Neutrophil (primary cell): ENCODE measurements at regions not wholly inside any gene's neighbourhood (a gene's known extent, or its start where the extent isn't known, plus 50 kb on each side); places are given as distances from the start of the nearest gene placed in this dataset.

Experiments
- H3K27ac ChIP-seq: fragments of 200-600 bp; sonication (generic); 2 replicates; pipeline ENCODE4 v1.5.1; 2016; ENCODE audit warnings: mild to moderate bottlenecking, moderate library complexity
- H3K27me3 ChIP-seq: fragments of 200-600 bp; sonication (generic); 2 replicates; pipeline ENCODE4 v1.6.0; 2016; ENCODE audit warnings: mild to moderate bottlenecking
- H3K36me3 ChIP-seq: fragments of 200-600 bp; sonication (generic); 2 replicates; pipeline ENCODE4 v1.5.1; 2017
- H3K4me1 ChIP-seq, 2 experiments: fragments of 200-600 bp in 1 of 2; sonication (generic) in 1 of 2; 1 replicate in 1 of 2; 2 replicates in 1 of 2; pipeline versions ENCODE4 v1.5.1 to v1.6.1; 2013 to 2016; ENCODE audit warnings: low read depth in 1 of 2, low read length in 1 of 2, mild to moderate bottlenecking in 1 of 2, moderate library complexity in 1 of 2; ENCODE audit not compliant: control insufficient read depth in 1 of 2, insufficient read depth in 1 of 2
- H3K4me3 ChIP-seq, 2 experiments: fragments of 200-600 bp in 1 of 2; sonication (generic) in 1 of 2; 1 replicate in 1 of 2; 2 replicates in 1 of 2; pipeline ENCODE4 v1.5.1; 2013 to 2016; ENCODE audit warnings: low read depth in 1 of 2, low read length in 1 of 2, mild to moderate bottlenecking in 1 of 2, moderate library complexity in 1 of 2
- H3K9me3 ChIP-seq: fragments of 200-600 bp; sonication (generic); 2 replicates; pipeline ENCODE4 v1.5.1; 2016
- TF ChIP-seq, protein P1 (sequence below): fragments of 200-600 bp; sonication (generic); IDR thresholded peaks from 2 replicates; pipeline ENCODE4 v1.5.1; 2016; ENCODE audit warnings: antibody characterized with exemption

DNA sequence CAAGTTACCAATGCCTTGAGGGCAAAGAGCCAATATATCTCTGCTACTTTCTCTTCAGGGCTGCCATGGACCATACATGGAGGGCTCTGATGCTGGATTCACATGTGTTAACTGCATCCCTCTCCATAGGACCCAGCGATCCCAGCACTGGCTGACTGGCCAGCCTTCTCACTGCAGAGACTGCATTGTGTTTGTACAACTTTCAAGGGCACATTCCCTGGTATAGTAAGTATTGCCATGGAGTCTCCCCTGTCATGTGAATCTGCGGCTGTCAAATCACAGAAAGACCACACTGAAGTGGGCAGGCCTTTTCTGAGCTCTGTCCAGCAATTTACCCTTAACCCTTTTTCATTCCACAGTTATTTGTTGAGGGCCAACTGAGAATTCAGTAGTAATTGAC lies 449.8 kb downstream of the OMA1 start:
- TF ChIP-seq, protein P1, sequence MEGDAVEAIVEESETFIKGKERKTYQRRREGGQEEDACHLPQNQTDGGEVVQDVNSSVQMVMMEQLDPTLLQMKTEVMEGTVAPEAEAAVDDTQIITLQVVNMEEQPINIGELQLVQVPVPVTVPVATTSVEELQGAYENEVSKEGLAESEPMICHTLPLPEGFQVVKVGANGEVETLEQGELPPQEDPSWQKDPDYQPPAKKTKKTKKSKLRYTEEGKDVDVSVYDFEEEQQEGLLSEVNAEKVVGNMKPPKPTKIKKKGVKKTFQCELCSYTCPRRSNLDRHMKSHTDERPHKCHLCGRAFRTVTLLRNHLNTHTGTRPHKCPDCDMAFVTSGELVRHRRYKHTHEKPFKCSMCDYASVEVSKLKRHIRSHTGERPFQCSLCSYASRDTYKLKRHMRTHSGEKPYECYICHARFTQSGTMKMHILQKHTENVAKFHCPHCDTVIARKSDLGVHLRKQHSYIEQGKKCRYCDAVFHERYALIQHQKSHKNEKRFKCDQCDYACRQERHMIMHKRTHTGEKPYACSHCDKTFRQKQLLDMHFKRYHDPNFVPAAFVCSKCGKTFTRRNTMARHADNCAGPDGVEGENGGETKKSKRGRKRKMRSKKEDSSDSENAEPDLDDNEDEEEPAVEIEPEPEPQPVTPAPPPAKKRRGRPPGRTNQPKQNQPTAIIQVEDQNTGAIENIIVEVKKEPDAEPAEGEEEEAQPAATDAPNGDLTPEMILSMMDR, result no peak
- no peaks in the 10 kb centered on the region for H3K36me3 ChIP-seq
- H3K27me3 ChIP-seq, result no peaks in the 10 kb centered on the region
- no peaks in the 10 kb centered on the region for H3K4me1 ChIP-seq
- H3K9me3 ChIP-seq, result no peaks in the 10 kb centered on the region
- no peak overlapping the region for H3K27ac ChIP-seq
- H3K4me3 ChIP-seq, result no peak overlapping the region

DNA sequence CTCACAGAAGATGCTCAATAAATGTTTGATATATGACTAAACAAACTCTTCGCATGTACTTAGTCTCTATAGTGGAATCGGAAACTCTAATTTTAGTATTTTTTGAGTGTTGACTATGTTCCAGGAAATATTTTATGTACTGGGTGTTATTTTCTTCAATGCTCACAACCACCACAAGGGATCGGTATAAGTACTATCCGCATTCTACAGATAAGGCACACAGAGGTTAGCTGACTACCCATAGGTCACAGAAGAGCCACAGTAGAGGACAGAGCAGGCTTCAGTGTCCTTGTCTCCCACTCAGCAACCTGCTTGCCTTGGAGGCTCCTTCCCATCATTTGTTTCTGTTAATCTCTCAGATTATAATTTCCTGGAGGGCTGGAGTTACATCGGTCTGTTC lies 451.3 kb downstream of the OMA1 start:
- Histone ChIP-seq H3K36me3 (no peaks in the 10 kb centered on the region), H3K4me3 (no peak overlapping the region), H3K27ac (no peak overlapping the region), H3K9me3 (no peaks in the 10 kb centered on the region), H3K4me1 (no peaks in the 10 kb centered on the region), H3K27me3 (no peaks in the 10 kb centered on the region)
- TF ChIP-seq, protein P1, result no peak

DNA sequence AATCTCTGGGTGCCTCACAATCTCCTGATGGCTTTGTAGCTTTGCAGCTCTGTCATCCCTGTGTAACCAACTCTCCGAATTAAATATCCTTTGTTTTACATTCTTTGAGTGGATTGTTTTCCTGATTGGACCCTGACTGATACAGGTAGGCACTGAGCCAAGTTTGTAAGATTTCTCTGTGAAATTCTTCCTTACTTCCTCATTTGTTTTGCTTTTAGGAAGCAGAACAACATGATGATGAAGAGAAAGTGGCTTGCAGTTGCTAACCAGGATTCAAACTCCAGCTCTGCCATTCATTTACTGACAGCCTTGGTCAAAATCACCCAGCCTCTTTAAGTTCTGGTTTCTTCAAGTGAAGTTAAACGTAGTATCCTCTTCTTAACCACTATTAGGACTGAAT lies 452.3 kb downstream of the OMA1 start:
- Histone ChIP-seq H3K4me1 (no peaks in the 10 kb centered on the region), H3K9me3 (no peaks in the 10 kb centered on the region), H3K27ac (no peak overlapping the region), H3K4me3 (no peak overlapping the region), H3K27me3 (no peaks in the 10 kb centered on the region), H3K36me3 (no peaks in the 10 kb centered on the region)
- TF ChIP-seq, protein P1, result no peak

DNA sequence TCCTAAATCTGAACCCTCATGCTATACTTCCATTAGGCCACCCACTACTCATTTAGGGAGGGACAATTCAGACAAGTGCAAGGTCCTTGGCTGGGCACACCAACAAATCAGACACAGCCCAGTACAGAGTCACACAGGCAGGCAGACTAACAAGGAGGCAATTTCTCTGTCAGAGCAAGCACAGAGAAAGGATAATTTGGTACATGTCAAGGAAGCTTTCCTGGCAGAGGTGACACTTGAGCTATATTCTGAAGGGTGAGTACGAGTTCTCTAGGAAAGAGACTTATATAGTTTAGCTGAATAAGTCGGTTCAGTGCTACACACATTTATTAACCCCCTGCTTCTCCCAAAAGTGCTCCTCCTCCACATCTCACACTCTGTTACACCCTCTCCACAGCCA lies 455.9 kb downstream of the OMA1 start:
- Histone ChIP-seq H3K4me1 (no peaks in the 10 kb centered on the region), H3K4me3 (no peak overlapping the region), H3K36me3 (no peaks in the 10 kb centered on the region), H3K27me3 (no peaks in the 10 kb centered on the region), H3K27ac (no peak overlapping the region), H3K9me3 (no peaks in the 10 kb centered on the region)
- TF ChIP-seq, protein P1, result no peak

DNA sequence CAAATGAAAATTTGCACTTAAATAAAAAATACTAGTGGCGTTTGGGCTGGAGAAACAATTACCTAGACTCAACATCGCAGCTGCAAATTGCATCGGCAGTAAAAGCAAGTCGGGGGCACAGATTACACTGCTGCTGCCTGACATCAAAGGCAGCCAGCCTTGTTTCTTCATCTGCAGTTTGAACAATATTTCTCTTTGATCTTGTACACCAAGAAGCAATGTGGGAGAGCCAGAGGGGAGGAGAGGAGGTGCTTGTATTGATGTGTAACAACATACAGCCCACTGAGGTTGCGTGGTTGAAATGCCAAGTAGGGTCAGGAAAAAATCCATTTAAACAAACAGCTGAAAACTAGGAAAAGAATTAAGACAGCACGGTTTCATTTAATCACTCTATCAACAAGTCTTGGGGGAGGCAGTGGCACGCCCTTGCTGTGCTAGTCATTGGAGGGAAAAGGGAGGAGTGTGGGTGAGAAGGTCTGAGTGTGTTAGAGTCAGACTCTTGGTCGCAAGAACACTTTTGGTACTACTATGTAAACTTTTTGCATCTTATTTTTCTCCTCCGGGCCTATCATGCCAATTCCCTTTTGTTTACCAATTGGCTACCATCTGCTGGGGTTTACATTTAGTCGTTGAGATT lies 456.5 kb downstream of the OMA1 start:
- no peak overlapping the region for H3K27ac ChIP-seq
- no peaks in the 10 kb centered on the region for H3K27me3 ChIP-seq
- H3K4me3 ChIP-seq, result no peak overlapping the region
- no peaks in the 10 kb centered on the region for H3K9me3 ChIP-seq
- H3K4me1 ChIP-seq, result no peaks in the 10 kb centered on the region
- H3K36me3 ChIP-seq, result no peaks in the 10 kb centered on the region
- TF ChIP-seq, protein P1, result no peak

DNA sequence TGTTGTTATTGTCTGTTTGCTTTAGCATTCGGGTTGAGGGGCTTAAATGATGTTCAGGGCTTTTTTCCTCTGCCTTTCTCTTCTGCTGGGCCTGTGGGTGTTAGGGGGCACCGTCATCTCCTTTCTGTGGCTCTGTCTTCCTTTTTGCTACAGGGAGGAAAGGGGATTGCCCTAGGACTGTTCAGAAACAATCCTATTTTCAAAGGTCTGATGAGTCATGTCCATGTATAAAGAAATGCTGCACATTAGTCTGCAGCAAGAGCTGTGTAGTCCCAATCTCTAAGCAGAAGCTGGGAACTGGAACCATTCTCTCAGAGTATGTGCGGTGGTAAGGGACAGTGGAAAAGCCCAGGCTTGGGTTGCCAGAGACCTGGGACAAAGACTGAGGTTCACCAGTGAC lies 462.3 kb downstream of the OMA1 start:
- no peaks in the 10 kb centered on the region for H3K9me3 ChIP-seq
- H3K4me1 ChIP-seq, result no peaks in the 10 kb centered on the region
- no peaks in the 10 kb centered on the region for H3K27me3 ChIP-seq
- no peaks in the 10 kb centered on the region for H3K36me3 ChIP-seq
- TF ChIP-seq, protein P1, result no peak
- H3K27ac ChIP-seq, result no peak overlapping the region
- H3K4me3 ChIP-seq, result no peak overlapping the region
